ENCODE measurements at regions not wholly inside any gene's neighbourhood (a gene's known extent, or its start where the extent isn't known, plus 50 kb on each side); places are given as distances from the start of the nearest gene placed in this dataset.

DNA sequence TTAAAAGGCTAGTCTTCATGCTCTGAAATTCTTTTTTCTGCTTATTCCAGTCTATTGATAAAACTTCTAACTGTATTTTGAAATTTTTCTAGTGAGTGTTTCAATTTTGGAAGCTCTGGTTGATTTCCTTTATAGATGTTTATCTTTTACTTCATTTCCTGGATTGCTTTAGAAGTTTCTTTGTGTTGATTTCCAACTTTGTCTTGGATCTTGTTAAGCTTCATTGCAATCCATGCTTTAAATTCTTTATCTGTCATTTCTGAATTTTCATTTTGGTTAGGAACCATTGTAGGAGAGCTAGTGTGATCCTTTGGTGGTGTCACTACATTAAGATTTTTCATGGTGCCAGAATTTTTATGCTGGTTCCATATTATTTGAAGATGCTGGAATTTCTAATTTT is 105.2 kb upstream of the DCBLD2 start:
- no peak for DNase-seq (ENCODE audit: low spot score)

DNA sequence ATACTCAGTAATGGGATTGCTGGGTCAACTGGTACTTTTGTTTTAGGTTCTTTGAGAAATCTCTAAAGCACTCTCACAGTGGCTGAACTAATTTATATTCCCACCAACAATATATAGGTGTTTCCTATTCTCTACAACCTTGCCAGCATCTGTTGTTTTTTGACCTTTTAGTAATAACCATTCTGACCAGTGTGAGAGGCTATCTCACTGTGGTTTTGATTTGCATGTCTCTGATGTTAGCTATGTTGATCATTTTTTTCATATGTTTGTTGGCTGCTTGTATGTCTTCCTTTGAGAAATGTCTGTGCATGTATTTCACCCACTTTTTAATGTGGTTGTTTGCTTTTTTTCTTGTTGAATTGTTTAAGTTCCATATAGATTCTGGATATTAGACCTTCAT is 98.2 kb upstream of the DCBLD2 start:
- DNase-seq (ENCODE audit: low spot score) = no peak

DNA sequence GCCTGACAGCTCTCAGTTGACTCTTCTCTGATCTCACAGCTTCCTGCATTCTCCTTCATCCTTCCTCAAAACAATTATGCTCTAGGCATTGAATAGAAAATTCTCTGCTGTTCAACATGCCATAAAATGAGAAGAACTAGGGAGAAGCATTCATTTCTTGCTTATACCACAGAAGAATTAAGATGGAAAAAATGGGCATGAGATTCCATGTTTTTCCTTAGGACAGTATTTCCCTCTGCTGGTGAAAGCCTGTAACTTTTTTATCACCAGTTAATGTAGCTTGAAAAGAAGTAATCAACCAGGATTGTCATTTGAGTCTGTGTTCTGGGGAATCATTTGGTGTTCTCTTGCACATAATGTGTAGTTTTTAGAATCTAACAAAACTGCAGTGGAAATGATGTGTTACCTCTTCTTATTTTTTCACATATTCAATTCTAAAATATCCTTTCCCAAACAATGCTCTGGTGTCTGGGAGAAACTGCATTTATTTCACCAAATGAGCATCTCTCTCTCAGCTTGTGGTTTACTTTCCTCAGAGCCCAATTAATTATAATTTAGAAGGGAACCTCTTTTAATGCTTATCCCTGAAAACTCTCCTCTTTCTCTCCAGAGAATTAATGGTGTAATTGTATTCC is 92.8 kb upstream of the DCBLD2 start:
- DNase-seq (ENCODE audit: low spot score) = peak; percentile 54

DNA sequence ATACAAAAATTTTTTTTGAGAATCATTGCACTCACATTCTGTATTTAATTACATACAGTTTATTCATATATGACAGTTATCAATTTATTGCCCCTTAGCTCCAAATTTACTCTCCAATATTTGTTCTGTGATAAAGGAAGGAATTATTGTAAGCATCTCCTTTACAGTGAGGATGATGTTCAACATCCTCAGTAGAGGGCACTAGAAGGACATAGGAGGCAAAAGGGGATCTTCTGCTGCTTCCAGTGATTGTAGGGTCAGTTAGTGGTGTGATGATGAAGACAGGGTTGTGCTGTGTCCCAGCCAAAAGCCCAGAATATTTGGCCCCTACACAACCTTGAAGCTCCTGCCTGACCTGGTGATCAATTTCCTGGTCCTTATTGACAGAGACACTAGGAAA is 89.9 kb upstream of the DCBLD2 start:
- no peak for DNase-seq (ENCODE audit: low spot score)

DNA sequence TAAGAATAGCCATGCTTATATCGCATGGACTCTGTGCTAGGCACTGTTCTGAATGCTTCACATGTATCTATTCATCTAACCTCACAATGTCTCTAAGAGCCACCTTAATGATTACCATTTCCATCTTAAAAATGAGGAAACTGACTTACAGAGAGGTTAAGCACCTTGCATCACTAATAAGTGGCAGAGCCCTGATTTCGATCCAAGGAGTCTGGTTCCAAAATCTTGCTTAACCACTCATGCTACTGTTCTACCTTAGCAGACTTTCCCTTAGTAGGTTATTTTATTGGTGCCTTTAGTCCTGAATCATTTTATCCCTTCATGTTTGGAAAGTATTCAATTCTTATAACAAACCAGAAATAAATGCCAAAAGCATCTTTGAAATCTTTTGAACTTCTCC is 89.2 kb upstream of the DCBLD2 start:
- no peak for DNase-seq (ENCODE audit: low spot score)

DNA sequence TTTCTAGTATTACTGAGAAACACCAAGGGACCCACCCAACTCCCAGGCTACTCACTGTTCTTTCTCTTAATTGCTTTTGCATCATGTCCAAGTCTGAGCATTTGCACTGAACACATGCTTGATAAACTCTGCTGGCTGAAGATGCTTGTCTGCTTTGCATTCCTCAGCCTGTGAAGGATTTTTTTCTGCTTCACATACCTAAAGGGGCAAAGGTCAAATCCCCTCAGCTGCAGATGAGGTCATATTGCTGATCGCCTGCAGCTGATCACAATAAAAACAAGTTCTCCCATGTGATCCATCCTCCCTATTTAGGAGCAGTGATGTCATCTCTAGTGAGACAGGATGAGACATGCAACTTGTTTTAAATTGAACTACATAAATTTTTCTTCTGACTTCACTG is 84.6 kb upstream of the DCBLD2 start:
- DNase-seq (ENCODE audit: low spot score) = peak; percentile 85

DNA sequence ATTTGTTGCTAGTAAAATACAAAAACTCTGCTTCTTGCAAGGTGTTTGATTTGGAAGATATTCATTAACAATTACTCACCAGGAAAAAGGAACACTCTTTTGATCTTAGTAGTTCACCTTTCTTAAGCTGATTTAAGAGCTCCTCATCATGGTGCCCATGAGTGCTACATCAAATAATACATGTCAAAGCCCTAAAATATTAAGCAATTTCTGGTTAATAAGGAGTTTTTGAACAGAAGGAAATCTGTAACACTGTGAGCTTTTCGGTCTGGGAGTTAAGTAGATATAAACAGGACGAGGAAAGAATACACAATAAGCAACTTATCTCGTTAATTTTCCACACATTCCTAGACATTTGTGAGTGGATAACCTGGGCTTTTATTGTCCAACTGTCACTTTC is 83.9 kb upstream of the DCBLD2 start:
- DNase-seq (ENCODE audit: low spot score) = no peak

DNA sequence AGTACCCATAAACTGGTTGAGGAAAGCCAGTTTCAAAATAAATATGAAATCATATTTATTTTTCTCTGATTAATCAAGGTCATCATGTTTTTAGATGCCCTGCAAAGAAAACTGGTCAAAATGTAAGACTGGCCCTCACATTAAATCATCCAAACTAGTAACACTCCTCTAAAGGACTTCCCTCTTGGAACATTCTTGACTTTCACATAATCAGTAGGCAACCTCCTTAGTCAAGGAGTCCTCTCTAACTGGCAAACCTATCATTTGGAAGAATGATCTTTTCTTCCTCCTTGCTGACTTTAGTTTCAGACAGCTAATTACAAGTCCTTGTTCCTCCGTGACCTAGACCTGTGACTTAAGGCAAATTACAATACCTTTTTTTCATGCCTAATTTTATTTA is 82.5 kb upstream of the DCBLD2 start:
- DNase-seq (ENCODE audit: low spot score) = no peak

DNA sequence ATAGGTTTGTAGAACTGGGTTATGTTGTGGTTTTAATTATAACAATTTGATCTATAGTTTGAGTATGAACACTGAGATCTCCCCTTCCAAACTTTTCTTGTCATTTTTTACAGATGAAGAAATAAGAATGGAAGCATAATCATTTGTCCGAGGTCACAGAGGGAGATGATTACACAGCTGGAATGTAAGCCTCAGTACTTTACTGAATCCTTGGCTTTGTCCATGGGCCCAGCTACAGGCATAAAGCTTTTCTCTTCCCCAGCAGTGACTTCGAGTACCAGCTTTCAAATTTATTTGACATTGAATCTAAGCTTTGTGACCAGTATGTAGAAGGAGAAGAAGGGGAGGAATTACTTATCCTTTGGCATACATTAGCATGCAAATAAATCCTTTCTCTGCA is 80.9 kb upstream of the DCBLD2 start:
- DNase-seq (ENCODE audit: low spot score) = peak; percentile 32

DNA sequence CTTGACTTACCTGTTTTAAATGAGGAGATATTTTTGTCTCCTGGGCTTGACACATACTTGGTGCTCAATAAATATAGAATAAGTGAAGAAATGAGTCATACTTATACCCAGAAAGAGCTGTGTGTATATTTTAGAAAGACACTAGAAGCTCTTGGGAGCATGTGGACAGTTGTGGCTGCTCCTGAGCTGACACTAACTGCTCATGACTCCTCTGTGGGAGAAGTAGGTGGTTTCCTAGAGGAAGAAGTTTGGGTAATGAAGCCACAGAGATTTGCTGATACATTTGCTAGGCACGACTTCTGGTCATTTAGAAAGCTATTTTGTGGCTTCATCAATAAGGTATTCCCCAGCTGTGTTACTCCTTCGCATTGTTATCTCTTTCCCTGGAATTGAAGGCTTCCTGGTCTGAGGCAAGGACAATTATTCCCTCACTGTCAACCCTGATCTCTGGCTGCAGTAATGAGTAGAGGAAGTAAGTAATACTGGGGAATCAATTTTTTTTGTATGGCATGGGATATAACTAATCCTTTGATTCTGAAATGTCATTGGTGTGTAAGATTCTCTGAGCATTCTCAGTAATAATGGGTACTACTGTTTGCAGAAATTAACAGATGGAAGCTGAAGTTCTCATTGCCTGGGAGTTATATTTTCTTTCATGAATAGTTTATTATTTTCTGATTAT is 79.6 kb upstream of the DCBLD2 start:
- no peak for DNase-seq (ENCODE audit: low spot score)

DNA sequence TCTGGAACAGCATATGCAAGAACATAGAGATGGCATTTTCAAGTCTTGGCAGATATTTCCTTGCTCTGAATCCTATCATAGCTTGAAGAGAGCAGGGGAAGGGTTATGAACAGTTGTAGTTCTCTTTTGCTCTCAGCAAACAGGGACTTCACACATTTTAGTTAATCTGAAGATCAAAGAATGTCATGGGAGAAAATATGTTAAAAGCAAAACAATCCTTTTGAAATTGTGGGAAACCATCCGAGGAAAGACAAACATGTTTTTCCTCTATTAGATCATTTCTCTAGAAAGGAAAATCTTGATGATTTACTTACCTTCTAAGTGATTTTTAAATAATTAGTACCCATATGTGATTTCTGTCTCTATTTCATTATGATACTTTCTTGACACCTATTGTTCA is 77.8 kb upstream of the DCBLD2 start:
- no peak for DNase-seq (ENCODE audit: low spot score)

DNA sequence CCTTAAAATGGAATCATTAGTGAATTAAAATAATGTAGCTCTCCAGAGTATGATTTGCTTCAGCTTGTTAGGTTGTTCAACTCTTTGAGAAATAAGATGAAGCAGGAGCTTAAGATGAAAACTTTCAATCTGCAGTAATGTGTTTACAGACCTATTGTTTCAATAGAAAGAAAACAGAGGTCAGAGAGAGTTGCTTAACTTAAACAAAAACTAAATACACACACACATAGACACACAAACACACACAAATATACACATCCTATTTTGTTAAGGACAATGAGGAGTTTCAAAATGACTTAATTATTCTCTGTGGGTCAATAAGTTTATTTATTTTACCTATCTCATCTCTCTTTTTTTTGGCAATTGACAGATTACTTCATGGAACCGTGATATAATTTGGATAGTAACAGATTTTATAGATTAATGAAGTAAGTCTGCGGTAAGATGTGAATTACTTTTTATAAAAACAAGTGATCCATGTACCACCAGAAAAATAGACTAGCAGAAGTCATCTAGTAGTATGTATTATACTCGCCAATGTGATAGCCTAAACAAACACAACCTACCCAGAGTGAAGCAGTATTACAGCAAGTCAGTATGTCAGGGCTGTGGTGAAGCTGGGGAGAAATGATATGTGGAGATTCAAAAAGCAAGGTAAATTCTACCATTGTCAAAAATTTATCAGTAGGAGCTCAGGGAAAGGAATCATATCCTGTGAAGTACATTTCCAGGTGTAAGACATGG is 76.7 kb upstream of the DCBLD2 start:
- DNase-seq (ENCODE audit: low spot score) = no peak

DNA sequence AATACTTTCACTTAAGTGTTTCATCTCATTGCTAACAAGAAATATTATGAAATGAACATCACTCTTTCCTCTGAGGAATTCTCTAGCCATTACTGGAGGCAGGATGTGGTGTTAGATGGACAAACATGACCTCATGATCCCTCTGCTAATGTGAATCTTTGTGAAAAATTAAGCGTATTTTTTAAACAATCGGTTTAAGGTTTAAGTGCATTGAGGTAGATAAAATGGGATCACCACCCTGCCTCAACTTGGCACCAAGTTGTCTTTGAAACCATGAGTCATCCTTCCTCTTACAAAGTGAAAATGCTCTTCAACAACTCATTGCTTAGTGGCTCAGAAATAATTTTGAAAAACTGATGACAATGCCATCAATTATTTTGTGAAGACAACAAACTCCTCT is 76.0 kb upstream of the DCBLD2 start:
- DNase-seq (ENCODE audit: low spot score) = no peak

DNA sequence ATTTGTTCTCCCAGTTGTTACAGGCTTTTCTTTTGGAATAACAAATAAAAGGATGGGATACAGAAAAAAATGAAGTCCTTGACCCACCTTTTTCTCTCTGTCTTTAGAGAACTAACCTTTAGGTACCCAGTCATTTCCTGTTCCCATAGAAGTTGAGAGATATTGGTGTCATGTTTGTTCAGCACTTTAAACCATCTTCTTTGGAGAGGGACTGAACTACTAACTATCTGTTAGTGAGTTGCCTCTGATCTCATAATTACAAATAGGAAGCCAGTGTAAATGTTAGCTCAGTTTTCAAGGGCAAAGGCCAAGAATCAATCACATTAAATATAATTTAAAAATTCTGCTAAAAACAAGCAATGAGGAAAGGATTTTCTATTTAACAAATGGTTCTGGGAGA is 72.9 kb upstream of the DCBLD2 start:
- DNase-seq (ENCODE audit: low spot score) = no peak

DNA sequence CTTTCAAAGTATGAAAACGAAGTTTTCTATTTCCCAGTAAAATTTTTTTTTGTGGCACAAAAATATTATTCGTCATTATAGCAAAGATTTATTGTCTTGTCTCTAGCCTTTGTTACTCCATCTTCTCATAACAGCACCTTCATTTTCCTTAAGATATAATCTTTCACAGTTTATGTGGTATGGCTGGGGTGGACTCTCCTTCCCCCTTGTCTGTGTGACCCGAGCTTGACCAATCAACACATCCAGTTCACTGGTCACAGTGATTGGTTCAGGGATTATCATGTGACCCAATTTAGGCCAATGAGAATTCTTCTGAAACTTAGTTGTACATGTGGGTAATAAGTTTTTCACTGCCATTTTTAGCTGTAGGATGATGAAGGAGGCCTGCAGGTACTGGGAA is 71.2 kb upstream of the DCBLD2 start:
- DNase-seq (ENCODE audit: low spot score) = no peak

DNA sequence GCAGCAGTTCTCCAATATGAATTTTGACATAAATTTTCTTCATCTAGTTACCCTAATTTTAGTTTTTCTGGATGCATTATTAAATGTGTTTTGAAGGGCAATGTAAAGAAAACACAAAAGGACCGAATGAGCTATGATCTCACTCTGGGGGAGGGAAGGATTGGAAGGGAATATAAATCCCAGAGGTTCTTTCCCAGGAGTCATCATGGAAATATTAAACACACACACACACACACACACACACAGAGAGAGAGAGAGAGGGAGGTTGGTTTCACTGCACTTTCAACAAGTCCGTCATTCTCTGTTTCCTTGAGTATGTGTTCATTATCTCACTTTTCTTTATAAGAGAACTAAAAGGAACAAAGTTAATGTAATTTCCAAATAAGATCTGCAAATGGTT is 70.7 kb upstream of the DCBLD2 start:
- peak; percentile 69 for DNase-seq (ENCODE audit: low spot score)

DNA sequence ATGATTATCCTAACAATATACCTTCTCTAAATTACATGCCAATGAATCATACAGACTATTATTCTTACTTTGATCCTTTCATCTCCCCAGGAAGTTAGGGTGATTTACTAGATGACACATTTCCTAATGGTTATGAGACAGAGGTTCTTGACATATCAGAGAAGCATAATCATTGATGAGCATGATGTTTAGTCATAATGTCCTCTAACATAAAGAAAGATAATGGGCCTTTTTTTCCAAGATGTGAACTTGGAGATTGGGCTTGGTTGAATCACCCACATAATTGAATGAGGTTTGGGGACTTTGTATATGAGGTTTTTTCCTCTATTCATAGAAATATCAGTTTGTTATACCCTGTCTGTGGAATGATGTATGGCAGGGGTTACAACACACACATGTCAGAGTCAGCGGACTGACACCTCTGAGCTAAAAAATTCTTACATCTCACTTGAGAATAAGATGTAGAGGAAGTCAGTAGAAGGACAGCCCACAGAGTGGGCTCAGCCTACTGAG is 69.7 kb upstream of the DCBLD2 start:
- no peak for DNase-seq (ENCODE audit: low spot score)

DNA sequence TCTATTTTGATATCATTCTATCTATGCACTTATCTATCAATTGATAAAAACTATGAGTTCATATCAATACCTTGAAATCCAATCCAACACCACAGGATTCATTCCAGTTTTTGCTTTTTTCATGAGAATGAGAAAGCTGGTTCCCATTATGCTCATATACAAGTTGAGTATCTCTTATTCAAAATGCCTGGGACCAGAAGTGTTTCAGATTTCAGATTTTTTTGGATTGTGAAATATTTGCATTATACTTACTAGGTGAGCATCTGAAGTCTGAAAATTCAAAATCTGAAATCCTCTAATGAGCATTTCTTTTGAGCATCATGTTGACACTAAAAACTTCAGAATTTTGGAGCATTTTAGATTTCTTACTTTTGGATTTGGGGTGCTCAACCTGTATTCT is 67.8 kb upstream of the DCBLD2 start:
- DNase-seq (ENCODE audit: low spot score) = no peak

DNA sequence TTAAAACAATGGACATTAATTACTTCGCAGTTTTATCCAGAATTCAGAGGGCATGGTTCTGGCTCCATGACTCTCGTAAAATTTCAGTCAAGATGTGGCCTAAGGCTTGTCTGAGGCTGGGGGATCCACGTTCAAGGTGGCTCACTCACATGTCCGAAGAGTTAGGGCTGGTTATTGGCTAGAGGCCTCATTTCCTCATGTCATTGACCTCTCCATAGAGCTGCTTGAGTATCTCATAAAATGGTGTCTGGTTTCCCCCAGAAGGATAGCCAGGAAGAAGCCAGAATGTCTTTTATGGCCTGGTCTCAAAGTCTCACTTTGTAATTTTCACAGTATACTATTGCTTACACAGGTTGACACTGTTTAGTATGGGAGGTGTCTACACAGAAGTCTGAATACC is 67.3 kb upstream of the DCBLD2 start:
- no peak for DNase-seq (ENCODE audit: low spot score)

DNA sequence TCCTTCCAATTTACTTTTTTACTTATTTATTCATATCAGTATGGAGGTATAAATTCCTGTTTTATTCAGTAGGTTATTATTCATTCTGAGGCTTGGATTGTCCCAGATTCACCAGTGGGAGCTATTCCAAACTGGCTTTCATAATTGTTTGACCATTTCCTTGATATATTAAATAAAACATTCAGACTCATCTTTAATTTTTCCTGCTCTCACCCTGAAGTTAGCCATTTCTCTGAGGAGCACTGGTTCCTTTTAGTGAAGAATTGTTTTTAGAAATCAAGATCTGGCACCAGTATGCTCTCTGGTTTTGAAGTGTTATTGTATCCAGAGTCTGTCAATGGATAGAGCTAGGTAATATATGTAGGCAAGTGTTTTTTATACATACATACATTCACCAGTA is 66.9 kb upstream of the DCBLD2 start:
- DNase-seq (ENCODE audit: low spot score) = no peak

DNA sequence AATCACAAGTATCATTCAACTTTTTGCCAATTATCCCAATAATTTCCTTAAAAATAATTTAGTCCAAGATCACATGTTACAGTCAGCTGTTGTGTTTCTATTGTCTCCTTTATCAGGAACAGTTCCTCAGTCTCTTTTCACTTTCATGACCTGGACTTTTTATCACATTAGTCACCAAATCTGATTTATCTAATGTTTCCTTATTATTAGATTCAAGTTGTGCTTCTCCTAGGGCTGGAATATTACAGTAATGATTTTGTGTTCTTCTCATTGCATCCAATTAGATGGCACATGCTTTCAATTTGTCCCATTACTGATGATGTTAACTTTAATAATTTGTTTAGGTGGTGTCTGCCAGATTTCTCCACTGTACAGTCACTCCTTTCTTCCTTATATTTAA is 66.3 kb upstream of the DCBLD2 start:
- DNase-seq (ENCODE audit: low spot score) = no peak

DNA sequence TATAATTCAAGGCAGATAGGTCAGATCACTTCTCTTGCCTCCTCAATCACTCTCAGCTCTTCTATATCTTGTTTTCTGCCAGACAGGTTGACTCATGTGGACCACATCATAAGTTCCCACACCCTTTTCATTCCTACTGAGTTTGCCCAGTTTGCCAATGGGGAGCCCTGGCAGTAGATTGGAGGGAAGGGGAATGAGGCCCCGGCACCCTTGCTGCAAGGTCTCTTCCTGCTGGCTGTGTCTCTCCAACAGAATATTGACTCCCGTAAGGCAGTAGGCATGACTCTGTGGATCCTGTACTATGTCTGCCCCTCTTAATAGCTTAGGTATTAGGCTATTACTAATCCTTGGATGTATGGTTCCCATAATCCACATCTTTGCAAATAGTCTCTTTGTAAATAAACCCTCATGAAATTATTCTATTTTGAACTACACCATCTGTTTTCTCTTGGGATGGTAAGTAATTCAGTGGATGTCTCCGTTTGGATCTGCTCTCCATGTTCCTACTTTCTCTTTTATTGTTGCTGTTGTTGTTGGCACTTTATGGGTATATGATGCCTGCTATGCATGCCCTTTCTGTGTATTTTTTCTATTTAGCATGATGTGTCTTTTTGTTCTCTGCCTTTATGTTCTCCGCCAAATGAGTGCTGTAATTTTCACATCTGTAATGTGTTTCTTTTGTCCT is 65.5 kb upstream of the DCBLD2 start:
- DNase-seq (ENCODE audit: low spot score) = no peak
